Panc1 (cell line): ENCODE measurements at regions not wholly inside any gene's neighbourhood (a gene's known extent, or its start where the extent isn't known, plus 50 kb on each side); places are given as distances from the start of the nearest gene placed in this dataset.

Experiments
- ATAC-seq: fragments of 200-7000 bp; cut with Tn5 transposase; 2 replicates; pipeline ENCODE4 v1.9.1; 2020; ENCODE audit warnings: mild to moderate bottlenecking, moderate library complexity
- BruUV-seq: library from RNA; stranded (reverse); fragments of 400-500 nt; replicated peaks from 2 replicates; lab custom pipeline; 2021; lab: Mats Ljungman, UMichigan
- CTCF ChIA-PET: fragments of 300-600 bp; sonication (Branson Sonifier 250); formaldehyde crosslinking; loops from one replicate; lab custom pipeline; 2022; ENCODE audit warnings: antibody characterized with exemption; lab: Charles Lee
- POLR2A ChIA-PET: fragments of 300-600 bp; sonication (Branson Sonifier 250); formaldehyde crosslinking; loops from one replicate; lab custom pipeline; 2022; ENCODE audit warnings: antibody characterized with exemption; lab: Charles Lee
- DNase-seq: peaks from one replicate; pipeline ENCODE4 v3.0.0-alpha.2; 2010; ENCODE audit warnings: low read depth, low spot score
- H3K27ac ChIP-seq: 2 replicates; pipeline ENCODE4 v1.5.1; 2011; ENCODE audit warnings: mild to moderate bottlenecking, low read length, inconsistent platforms
- H3K27me3 ChIP-seq: fragments of 200-500 bp; sonication (Bioruptor generic); 2 replicates; pipeline ENCODE4 v1.6.0; 2014; ENCODE audit warnings: low read length, inconsistent platforms; ENCODE audit not compliant: control insufficient read depth, insufficient read depth
- H3K36me3 ChIP-seq: fragments of 200-500 bp; sonication (Bioruptor generic); 2 replicates; pipeline ENCODE4 v1.5.1; 2014; ENCODE audit warnings: inconsistent platforms, mild to moderate bottlenecking, low read length, moderate library complexity; ENCODE audit not compliant: control insufficient read depth, insufficient read depth
- H3K4me1 ChIP-seq: 2 replicates; pipeline ENCODE4 v1.5.1; 2011; ENCODE audit warnings: inconsistent platforms, mild to moderate bottlenecking, low read length, moderate library complexity; ENCODE audit not compliant: control insufficient read depth, insufficient read depth
- H3K4me3 ChIP-seq, 2 experiments: 2 replicates each; pipeline ENCODE4 v1.5.1; 2011 to 2012; ENCODE audit warnings: low read depth in 2 of 2, low read length in 2 of 2, mild to moderate bottlenecking in 2 of 2, inconsistent platforms in 1 of 2, moderate library complexity in 1 of 2
- H3K9me3 ChIP-seq: fragments of 200-500 bp; sonication (Bioruptor generic); 2 replicates; pipeline ENCODE4 v1.5.1; 2014; ENCODE audit warnings: low read depth, mild to moderate bottlenecking, inconsistent platforms, low read length, moderate library complexity; ENCODE audit not compliant: control insufficient read depth, insufficient read depth
- CTCF ChIP-seq: fragments of 450-650 bp; IDR thresholded peaks from 2 replicates; pipeline ENCODE4 v1.5.1; 2017; ENCODE audit warnings: mild to moderate bottlenecking
- POLR2AphosphoS5 ChIP-seq: IDR thresholded peaks from 2 replicates; pipeline ENCODE4 v1.6.1; 2012; ENCODE audit warnings: mild to moderate bottlenecking, low read depth, low read length, moderate library complexity
- REST ChIP-seq, 2 experiments: IDR thresholded peaks; 2 replicates each; pipeline ENCODE4 v1.6.1; 2011 to 2012; ENCODE audit warnings: low read depth in 2 of 2, control low read depth in 1 of 2, low read length in 1 of 2, mild to moderate bottlenecking in 1 of 2, moderate library complexity in 1 of 2; ENCODE audit not compliant: insufficient read depth in 1 of 2
- SIN3A ChIP-seq: IDR thresholded peaks from 2 replicates; pipeline ENCODE4 v1.6.1; 2012; ENCODE audit warnings: low read depth, mild to moderate bottlenecking, low read length, moderate library complexity, borderline replicate concordance; ENCODE audit not compliant: insufficient read depth
- TCF7L2 ChIP-seq: IDR thresholded peaks from 2 replicates; pipeline ENCODE4 v1.6.1; 2011; ENCODE audit warnings: mild to moderate bottlenecking, low read depth, low read length, inconsistent platforms
- in situ Hi-C: cut with HindIII; loops from 2 replicates; pipeline ENCODE4 v1.10.0; 2016; ENCODE audit warnings: low sequenced_read_pairs, low pct_unique_long_range_greater_than_20kb
- intact Hi-C: fragments of 100-400 bp; cut with micrococcal nuclease; formaldehyde crosslinking; loops from one replicate; pipeline ENCODE4 v1.10.0; 2022; ENCODE audit not compliant: unreplicated experiment

GRCh38 chr5:2190549-2190948 is 307.8 kb upstream of the IRX4 start:
- H3K9me3 ChIP-seq: no peaks in the 10 kb centered on the region; the same call in 1 of the 2 replicates
- H3K4me1 ChIP-seq: no peaks in the 10 kb centered on the region
- in situ Hi-C loops: no loop called here
- H3K27ac ChIP-seq: no peak overlapping the region
- H3K36me3 ChIP-seq: no peaks in the 10 kb centered on the region
- H3K27me3 ChIP-seq: peaks cover 12% of the 10 kb centered on the region; the same call in 1 of the 2 replicates
- no peak for ATAC-seq
- intact Hi-C loops: no loop called here
- no TSS peak for BruUV-seq
- POLR2A ChIA-PET: no interaction called here
- CTCF ChIA-PET: no interaction called here
- DNase-seq: no peak
- no peak overlapping the region for H3K4me3 ChIP-seq
- TF ChIP-seq REST (IDR thresholded peaks at IDR 0.05; ENCODE audit: insufficient read depth in 1 of 2, low read depth in 2 of 2, low read length in 1 of 2) (no peak), CTCF (no peak), SIN3A (no peak), POLR2AphosphoS5 (no peak)

GRCh38 chr5:2188661-2189060 is 305.9 kb upstream of the IRX4 start:
- ATAC-seq: no peak
- H3K27ac ChIP-seq: no peak overlapping the region
- peaks cover 12% of the 10 kb centered on the region; the same call in 1 of the 2 replicates for H3K27me3 ChIP-seq
- CTCF ChIA-PET: no interaction called here
- intact Hi-C loops: no loop called here
- no peaks in the 10 kb centered on the region for H3K4me1 ChIP-seq
- BruUV-seq: no TSS peak
- DNase-seq: no peak
- in situ Hi-C loops: no loop called here
- H3K36me3 ChIP-seq: no peaks in the 10 kb centered on the region
- TF ChIP-seq CTCF: no peak
- no peak for TF ChIP-seq SIN3A
- TF ChIP-seq POLR2AphosphoS5: no peak
- TF ChIP-seq TCF7L2: no peak
- TF ChIP-seq REST (IDR thresholded peaks at IDR 0.05; ENCODE audit: insufficient read depth in 1 of 2, low read depth in 2 of 2, low read length in 1 of 2): no peak
- no peaks in the 10 kb centered on the region for H3K9me3 ChIP-seq
- H3K4me3 ChIP-seq: no peak overlapping the region
- POLR2A ChIA-PET: no interaction called here
